GF-D8 (cell line): ENCODE measurements at regions not wholly inside any gene's neighbourhood (a gene's known extent, or its start where the extent isn't known, plus 50 kb on each side); places are given as distances from the start of the nearest gene placed in this dataset.

ENCODE experiments used
- DNase-seq: peaks from one replicate; lab custom pipeline; 2025; lab: John Stamatoyannopoulos, UW

GRCh38 chr4:14627038-14627437 lies 375.2 kb upstream of the CPEB2 start:
- DNase-seq: no peak

GRCh38 chr4:14631806-14632440 lies 370.4 kb upstream of the CPEB2 start:
- DNase-seq: no peak

DNA sequence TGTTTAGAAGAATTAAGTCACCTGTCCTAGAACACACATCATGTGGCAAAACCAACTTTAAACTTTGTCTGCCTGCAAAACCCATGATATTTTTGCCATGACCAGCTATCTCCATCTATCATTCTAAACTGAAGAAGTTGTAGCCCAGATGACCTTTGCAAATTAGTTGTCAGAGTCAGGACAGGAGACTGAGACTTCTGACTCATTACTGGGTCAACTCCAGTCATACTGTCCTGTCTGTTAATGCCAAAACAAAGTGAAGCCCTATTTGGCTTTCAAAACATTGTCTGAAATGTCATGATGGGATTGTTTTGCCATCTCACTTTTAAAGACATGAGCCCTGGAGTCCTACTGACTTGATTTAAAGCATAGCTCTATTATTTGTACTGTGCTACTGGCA lies 365.7 kb upstream of the CPEB2 start:
- no peak for DNase-seq

DNA sequence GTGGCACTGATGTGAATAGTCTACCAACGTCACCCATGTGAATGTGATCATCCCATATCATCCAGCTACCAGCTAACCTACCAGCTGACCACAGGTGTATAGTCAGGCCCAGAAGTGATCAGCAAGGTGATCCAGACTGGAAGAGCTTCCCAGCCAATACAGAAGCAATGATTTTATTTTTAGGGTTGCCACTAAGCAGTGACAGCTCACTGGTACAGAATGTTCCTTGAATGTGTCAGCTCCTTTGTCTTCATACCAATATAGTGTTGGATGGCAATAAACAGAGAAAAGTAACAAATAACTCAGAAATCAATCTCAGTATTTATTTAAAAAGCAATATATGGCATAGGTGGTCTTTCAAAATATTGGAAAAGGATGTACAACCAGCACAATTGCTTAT lies 361.8 kb upstream of the CPEB2 start:
- DNase-seq: no peak

DNA sequence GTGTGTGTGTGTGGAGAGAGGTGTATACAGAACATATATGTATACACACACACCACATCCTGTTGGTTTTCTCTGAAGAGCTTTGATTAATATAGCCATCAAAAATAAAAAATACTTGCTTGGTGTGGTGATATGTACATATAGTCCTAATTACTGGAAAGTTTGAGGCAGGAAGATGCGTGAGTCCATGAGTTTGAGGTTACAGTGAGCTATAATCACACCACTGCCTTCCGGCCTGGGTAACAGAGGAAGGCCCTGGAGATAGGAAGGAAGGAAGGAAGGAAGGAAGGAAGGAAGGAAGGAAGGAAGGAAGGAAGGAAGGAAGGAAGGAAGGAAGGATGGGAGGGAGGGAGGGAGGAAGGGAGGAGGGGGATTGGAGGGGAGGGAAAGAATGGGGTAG lies 360.4 kb upstream of the CPEB2 start:
- DNase-seq: no peak

GRCh38 chr4:14644580-14645282 lies 357.6 kb upstream of the CPEB2 start:
- DNase-seq: no peak

DNA sequence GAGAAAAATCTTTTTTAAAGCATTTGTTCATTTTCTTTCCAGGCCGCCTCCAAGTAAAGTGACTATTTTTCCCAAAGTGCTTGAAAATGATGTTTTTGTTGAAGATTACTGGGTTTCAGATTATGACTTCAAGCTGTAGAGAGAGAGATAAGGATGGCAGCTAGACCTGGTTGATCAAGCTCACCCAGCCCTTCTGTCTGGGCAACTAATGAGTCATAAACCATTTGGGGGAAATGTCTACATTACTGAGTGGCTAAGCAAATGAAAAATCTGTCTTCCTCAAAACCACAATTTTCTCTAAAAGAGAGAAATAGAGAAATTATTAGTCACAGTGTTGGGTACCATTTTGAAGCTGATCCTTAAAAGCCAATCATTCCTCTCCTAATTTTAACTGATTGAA lies 355.4 kb upstream of the CPEB2 start:
- DNase-seq: no peak

GRCh38 chr4:14650127-14650526 lies 352.2 kb upstream of the CPEB2 start:
- no peak for DNase-seq

DNA sequence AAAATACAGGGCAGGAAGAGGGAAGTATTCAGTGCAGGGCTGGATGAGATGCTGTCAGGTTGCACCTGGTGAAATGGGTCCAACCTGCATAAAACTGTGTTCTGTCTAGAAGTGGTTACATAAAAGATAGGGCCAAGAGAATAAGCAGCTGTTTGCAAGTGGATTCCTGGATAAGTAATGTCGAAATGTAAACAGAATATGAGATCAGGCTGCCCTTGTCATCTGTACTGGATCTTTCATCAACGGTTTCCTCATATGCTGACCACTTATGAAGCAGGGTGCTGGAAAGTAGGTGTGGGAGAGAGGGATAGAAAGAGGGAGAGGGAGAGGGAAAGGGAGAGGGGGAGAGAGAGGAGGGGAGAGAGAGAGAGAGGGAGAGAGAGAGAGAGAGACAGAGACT lies 349.8 kb upstream of the CPEB2 start:
- no peak for DNase-seq

- no peak for DNase-seq
These were observed 348.9 kb upstream of the CPEB2 start for GRCh38 chr4:14653338-14653737.

DNA sequence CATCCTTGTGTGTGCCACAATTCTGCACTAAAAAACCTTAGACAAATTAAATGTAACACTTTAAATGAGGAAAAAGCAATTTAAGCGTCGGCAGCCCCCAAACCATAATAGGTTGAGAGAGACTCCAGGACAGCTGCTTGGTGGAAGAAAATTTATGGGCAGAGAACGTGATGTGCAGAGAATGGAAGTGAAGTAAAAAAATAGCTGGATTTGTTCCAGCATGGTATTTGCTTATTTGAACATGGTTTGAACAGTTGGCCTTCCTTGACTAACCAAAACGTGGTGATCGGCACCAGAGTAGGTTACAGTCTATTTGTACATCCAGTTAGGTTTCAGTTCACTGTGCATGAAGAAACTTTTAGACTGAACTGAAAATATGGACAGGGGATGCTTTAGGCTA lies 343.0 kb upstream of the CPEB2 start:
- DNase-seq: no peak

DNA sequence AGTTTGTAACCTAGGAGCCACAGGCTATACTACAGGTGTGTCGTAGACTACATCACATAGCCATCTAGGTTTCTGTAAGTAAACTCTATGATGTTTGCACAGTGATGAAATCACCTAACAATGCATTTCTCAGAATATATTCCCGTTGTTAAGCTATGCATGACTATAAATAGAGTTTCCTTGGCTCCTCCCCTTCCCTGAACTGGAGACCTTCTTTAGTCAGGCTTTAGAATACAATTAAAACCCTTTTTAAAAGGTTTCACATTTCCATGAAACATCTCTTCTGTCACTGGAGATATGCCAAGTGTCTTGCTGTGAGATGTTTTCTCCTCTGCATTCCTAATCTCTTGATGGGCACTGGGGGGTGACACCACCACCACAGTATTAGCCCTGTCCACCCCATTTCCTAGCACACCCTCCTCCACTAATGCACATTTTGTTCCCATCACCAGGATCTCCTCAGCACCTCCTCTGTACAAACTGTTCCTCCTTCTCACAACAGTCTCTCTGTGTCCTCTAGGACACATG lies 334.6 kb upstream of the CPEB2 start:
- no peak for DNase-seq

DNA sequence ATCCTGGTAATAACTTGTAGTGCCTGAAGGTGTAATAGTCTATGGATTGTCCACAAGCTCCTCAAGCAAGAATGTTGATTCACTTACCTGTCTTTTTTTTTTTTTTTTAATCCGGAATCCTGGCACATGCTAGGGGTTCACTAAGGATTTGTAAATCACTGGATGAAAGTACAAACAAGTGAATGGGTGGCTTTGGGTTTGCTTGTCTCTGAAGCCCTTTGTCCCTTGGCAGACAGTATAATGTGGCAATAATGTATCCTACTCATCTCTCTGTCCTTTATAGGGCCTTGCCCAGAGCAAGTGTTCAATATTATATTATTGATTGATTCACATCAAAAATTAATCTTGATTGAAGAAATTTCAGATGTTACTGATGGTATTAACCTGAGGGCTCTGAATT lies 334.0 kb upstream of the CPEB2 start:
- no peak for DNase-seq

DNA sequence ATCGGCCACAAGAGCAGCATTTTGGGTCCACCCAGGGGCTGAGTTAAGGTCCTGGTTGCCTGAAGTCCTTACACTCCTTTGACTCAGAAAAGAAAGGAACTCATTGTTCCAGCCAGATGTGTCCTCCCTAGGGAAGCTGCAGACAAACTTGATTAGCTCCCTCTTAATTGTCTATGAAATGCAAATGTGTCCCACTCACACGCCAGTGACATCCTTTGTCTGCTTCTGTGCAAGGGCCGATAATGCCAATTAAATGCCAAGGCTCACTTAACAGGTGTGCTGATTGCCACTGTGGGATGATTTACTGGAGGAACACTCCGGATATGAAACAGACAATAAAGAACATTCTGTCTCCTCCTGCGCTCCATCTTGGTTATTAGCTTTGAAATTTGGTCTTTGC lies 332.9 kb upstream of the CPEB2 start:
- DNase-seq: no peak

DNA sequence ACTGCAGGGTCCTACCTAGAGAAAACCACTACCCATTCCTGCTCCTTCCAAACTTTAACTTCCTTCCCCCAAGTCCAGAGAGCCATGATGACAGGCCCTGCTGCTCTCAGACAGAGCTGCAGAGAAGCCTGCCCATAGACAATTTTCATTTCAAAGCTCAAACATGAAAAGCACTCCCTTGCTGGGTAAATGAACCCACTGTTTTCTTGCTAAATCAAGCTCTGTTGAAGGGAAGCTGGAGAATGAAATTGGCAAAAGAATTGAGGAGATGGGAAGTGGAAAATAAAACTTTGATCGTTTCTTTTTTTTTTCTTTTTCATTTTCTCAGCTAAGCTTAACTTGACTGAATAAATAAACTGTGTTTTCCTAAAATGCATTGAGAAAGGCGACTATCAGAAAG lies 331.1 kb upstream of the CPEB2 start:
- DNase-seq: no peak

DNA sequence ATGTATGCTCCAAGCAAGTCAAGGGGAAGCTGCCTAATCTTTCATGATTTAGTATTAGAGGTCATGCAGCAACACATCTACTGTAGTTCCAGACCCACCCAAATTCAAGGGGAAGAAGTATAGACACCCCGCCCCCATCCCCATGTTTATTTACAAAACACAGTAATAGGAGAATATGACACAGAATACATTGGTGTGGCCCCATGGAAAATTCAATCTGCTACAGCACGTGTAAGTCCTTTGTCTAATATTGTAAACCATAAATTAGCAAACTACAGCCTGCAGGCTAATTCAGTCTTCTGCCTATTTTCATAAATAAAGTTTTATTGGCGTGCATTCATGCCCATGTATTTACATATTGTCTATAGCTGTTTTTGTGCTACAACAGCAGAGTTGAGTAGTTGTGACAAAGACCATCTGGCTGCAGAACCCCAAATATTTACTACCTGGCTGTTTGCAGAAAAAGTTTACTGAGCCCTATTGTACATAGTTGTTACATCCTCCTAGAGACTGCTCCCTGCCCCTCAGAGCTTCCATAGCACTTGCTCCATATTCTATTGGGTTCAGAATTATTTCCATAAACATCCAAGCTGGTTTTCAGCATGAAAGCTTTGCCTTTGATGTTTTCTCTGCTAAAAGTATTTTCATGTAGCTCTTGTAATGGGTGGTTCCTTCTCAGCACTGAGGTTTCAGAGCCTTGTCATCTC lies 326.8 kb upstream of the CPEB2 start:
- DNase-seq: no peak

GRCh38 chr4:14679906-14680305 lies 322.4 kb upstream of the CPEB2 start:
- DNase-seq: no peak

GRCh38 chr4:14681330-14681729 lies 321.0 kb upstream of the CPEB2 start:
- no peak for DNase-seq

- DNase-seq: no peak
These were observed 308.6 kb upstream of the CPEB2 start for GRCh38 chr4:14693728-14694127.

- DNase-seq: no peak
These were observed 307.0 kb upstream of the CPEB2 start for GRCh38 chr4:14695095-14695845.

- DNase-seq: no peak
These were observed 302.2 kb upstream of the CPEB2 start for GRCh38 chr4:14700083-14700482.

GRCh38 chr4:14700544-14700943 lies 301.7 kb upstream of the CPEB2 start:
- no peak for DNase-seq
